NCI-H524 treated with DMSO at 0.1 percent for 48 hours (cell line): ENCODE measurements at regions not wholly inside any gene's neighbourhood (a gene's known extent, or its start where the extent isn't known, plus 50 kb on each side); places are given as distances from the start of the nearest gene placed in this dataset.
A peak's percentile ranks its signal among the peaks of the same experiment; 100 is the strongest.

ENCODE experiments used
- DNase-seq: peaks from one replicate; lab custom pipeline; 2025; lab: John Stamatoyannopoulos, UW

GRCh38 chr5:68582284-68582683, 366.7 kb downstream of the PIK3R1 start:
- DNase-seq, result no peak

GRCh38 chr5:68587171-68587570, 371.6 kb downstream of the PIK3R1 start:
- no peak for DNase-seq

GRCh38 chr5:68591850-68592249, 376.3 kb downstream of the PIK3R1 start:
- no peak for DNase-seq

GRCh38 chr5:68592351-68592750, 376.8 kb downstream of the PIK3R1 start:
- DNase-seq, result no peak

GRCh38 chr5:68593211-68593671, 377.7 kb downstream of the PIK3R1 start:
- peak; percentile 29 for DNase-seq

- no peak for DNase-seq
Measured at GRCh38 chr5:68612972-68613371, 397.4 kb downstream of the PIK3R1 start.

- DNase-seq, result no peak
Measured at GRCh38 chr5:68618501-68618900, 402.9 kb downstream of the PIK3R1 start.

GRCh38 chr5:68627001-68627400, 411.4 kb downstream of the PIK3R1 start:
- no peak for DNase-seq

GRCh38 chr5:68628082-68628814, 412.7 kb downstream of the PIK3R1 start:
- DNase-seq, result no peak

GRCh38 chr5:68630354-68630753, 414.8 kb downstream of the PIK3R1 start:
- no peak for DNase-seq

GRCh38 chr5:68631884-68632283, 416.3 kb downstream of the PIK3R1 start:
- DNase-seq, result no peak

- no peak for DNase-seq
Measured at GRCh38 chr5:68641211-68641610, 425.7 kb downstream of the PIK3R1 start.

GRCh38 chr5:68643064-68643463, 427.5 kb downstream of the PIK3R1 start:
- DNase-seq, result no peak

GRCh38 chr5:68644971-68645370, 429.4 kb downstream of the PIK3R1 start:
- no peak for DNase-seq

GRCh38 chr5:68646144-68646543, 430.6 kb downstream of the PIK3R1 start:
- no peak for DNase-seq

- no peak for DNase-seq
Measured at GRCh38 chr5:68647743-68648142, 432.2 kb downstream of the PIK3R1 start.

- DNase-seq, result no peak
Measured at GRCh38 chr5:68648944-68649857, 433.6 kb downstream of the PIK3R1 start.

- no peak for DNase-seq
Measured at GRCh38 chr5:68652534-68652965, 437.0 kb downstream of the PIK3R1 start.

- DNase-seq, result no peak
Measured at GRCh38 chr5:68653471-68653870, 437.9 kb downstream of the PIK3R1 start.

GRCh38 chr5:68657055-68657961, 436.5 kb upstream of the SLC30A5 start:
- DNase-seq, result no peak

GRCh38 chr5:68658810-68659372, 434.9 kb upstream of the SLC30A5 start:
- DNase-seq, result no peak

- DNase-seq, result no peak
Measured at GRCh38 chr5:68659881-68660280, 433.9 kb upstream of the SLC30A5 start.
